T47D (cell line): ENCODE measurements at regions not wholly inside any gene's neighbourhood (a gene's known extent, or its start where the extent isn't known, plus 50 kb on each side); places are given as distances from the start of the nearest gene placed in this dataset.

Experiments
- DNase-seq, 2 experiments: peaks; one replicate each; pipeline versions ENCODE4 v3.0.0 to v3.0.0-alpha.2; 2011 to 2012; ENCODE audit warnings: low read depth in 1 of 2, low spot score in 1 of 2
- JUND ChIP-seq: IDR thresholded peaks from 2 replicates; pipeline ENCODE4 v1.6.1; 2012; ENCODE audit warnings: low read depth
- in situ Hi-C: cut with HindIII; loops from 2 replicates; pipeline ENCODE4 v1.10.0; 2016; ENCODE audit warnings: low sequenced_read_pairs, low pct_unique_long_range_greater_than_20kb

DNA sequence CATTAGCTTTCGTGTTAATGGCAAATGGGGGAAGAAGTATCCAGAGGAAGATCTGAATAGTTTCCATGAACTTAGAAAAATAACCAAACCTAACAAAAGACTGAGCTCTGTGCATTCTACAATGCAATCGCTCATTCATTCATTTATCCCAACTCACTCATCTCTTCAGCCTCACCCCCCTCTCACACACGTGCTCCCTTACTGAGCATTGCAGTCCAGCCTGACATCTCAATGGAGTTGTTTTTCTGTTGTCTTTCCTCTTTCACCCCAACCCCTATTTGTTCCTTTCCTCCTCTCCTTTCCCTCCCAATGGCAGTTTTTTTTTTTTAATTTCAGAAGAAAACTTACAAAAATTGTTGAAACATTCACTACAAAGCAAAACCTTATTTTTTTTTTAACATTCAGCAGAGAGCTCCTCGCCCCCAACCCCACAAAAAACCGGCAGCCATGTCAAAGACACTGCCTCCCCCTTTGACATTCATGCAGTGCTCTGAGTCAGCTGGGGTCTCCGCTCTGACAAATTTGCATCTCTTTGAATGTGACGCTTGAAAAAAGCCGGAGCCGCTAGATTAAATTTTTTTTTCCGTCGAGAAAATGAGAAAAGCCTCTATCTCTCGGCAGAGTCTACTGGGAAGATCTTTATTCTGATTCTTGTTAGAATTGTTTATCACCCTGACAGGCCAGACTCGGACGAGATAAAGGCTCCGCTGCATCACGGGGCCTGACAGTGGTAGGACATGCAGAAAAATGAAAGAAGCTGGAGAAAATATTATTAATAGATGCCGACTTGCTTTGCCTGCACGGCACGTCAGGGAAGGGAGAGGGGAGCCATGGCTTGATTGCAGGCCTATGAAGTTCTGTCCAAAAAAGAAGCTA, 775.6 kb downstream of the VRK1 start:
- in situ Hi-C loops, result no loop called here
- DNase-seq, result no peak
- TF ChIP-seq JUND, result no peak

DNA sequence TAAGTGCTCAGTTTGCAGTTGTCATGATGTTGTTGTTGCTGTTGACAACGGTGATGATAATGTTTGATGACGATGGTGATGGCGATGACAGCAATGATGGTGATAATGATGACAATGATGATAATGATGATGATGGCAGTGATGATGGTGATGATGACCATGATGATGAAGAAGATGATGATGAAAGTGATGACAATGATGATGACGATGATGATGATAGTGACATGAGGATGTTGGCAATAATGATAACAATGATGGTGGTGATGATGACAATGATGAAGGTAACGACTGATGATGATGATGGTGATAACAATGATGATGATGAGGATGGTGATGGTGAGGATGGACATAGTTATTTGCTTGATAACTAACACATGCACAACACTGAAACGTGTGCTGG, 778.5 kb downstream of the VRK1 start:
- in situ Hi-C loops, result no loop called here
- no peak for TF ChIP-seq JUND
- DNase-seq, result no peak

DNA sequence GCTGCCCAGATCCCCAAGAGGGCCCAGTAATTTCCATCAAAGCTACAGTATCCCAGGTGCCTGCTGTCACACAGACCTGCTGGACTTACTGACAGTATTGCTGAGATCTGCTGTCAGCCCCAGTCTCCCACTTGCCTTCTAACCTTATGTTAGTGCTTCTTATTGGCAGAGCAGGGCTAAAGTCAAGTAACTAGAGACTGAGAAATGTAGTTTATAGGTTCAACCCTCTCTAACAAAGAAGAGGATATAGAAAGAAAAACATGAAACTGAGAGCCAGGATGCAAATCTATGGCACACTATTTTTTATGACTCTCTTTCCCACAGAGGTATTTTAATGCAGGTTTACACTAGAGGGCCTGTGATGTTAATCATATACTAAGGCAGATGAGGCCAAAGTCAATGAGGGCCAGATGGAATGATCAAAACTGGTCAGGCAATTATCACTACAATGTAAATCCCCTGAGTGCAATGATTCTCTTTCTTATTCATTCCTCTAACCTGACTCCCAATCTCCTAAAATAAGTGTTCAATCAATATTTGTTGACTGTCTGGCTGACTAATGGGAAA, 781.9 kb downstream of the VRK1 start:
- no peak for TF ChIP-seq JUND
- no peak for DNase-seq
- in situ Hi-C loops, result no loop called here

DNA sequence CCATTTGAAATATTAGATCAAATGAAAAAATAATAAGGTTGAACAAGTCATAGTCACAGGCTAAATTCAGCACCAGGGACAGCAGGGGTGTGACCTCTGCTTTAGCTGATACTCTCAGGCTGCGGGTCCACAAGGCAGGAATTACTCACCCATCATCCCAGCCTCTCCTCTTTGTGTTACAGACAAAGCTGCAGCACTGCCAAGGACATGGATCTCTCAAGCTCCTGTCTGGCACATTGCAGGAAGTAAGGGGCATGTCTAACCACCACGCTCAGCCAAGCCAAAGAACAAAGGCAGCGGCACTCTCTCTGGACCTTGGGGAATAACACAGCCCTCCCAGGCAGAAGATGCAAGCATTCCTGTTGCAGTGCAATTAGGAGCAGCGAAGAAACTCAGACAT, 783.8 kb downstream of the VRK1 start:
- in situ Hi-C loops, result no loop called here
- DNase-seq, result peak in 1 of 2 experiments; percentile 9
- TF ChIP-seq JUND, result no peak

DNA sequence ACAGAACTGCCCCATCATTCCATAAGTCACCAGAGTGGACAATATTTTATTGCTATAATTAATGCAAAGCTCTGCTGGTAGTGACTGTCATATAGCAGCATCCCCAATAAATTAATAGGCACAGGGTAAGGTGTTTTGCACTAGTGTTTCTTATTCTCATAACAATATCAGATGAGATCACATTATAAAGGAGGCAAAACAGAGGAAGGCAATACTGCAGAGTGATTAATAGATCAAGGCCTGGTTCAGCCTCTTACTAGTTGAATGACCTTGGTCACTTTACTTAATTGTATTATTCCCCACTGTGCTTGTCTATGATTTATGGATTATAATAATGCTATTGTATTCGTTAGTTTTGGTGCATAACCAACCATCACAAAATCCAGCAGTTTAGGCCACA, 784.8 kb downstream of the VRK1 start:
- TF ChIP-seq JUND, result no peak
- DNase-seq, result no peak
- in situ Hi-C loops, result no loop called here

DNA sequence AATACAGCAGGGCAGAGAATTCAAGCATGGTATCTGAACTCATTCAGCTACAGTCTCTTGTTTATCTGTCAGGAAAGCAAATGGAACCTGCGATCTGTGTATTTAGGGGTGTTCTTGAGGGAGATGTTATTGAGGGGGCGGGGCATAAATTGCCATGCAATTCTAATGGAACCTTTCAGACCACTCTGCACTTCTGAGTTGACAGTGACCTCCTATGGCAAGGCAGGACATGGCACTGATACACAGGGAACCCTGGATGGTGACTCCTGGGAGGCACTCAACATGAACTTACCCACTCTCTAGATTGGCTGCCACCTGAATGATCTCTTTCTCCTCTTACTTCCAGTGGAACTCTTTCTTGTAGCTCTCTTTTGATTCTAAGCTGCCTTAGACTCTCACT, 787.3 kb downstream of the VRK1 start:
- in situ Hi-C loops, result no loop called here
- peak in 1 of 2 experiments; percentile 5 for DNase-seq
- TF ChIP-seq JUND, result no peak

DNA sequence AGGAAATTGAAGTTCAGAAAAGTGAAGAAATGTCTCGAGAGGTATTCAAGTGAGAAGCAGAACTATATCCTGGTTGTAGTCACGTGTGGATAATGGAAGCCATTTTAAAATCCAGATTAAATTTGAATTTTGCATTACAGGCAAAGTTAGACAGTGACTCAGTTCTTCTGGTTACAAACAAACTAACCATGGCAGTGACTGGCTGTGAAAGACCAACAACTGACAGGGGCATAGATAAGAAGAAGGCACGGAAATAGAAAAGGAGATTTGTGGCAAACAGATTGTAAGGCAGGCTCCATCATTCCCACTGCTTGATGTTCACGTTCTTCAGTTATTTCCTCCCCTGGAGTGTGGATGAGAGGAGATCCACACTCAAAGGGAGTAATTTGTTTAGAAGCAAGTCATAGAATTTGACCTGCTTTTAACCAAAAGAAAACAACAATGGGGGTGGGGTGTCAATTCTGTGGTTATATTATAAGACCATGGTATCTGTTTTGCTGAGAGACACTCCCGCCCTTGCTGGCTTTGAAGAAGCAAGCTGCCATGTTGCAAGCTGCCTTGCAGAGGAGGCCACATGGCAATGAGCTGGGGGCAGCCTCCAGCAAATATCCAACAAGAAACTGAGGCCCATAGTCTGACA, 795.3 kb downstream of the VRK1 start:
- in situ Hi-C loops, result no loop called here
- TF ChIP-seq JUND, result no peak
- DNase-seq, result no peak

DNA sequence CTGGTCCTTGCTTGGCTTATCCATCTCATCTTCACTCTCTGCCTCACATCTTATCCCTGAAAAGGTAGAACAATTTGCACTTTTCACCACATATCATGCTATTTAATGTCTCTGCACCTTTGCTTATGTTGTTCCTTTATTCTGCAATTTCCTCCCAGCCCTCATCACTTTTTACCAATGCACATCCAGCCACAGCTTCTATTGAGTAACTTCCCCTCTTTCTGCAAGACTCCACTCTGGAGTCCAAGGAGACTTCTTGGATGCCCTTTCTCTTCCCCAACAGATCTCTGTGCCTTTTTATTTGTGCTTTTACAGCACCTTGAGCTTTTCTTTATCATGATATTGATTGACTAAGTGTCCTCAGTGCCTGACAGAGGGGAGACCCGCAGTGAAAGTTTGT, 797.1 kb downstream of the VRK1 start:
- no peak for TF ChIP-seq JUND
- no peak for DNase-seq
- in situ Hi-C loops, result no loop called here

DNA sequence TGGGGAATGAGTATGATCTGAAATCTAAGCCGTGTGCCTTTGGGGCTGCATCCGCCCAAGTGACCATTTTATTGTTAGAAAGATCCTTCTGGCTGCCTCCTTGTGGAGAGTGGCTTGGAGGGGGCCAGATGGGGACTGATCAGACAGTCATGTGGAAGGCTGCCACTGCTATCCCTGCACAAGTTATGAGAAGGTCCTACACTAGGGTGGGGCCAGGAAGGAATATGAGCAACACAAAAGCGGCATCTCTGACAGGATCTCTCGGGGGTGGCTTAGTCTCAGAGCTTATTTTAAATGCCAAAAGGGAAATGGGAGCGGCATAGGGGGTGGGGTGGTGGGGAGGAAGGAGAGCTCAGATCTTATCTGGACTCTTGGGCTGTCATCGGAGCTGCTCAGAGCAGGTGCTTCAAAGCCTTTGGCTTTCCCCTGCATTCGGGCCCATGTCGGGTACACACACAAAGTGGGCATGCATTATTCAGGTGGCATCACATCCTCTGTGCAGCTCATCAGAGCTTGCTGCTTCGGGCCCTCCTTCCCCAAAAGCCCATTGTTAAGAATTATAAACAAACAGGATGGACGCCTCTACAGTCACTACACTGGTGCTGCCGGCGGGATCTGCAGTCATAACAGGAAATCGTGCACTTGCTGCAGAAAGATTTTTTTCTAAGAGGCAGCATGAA, 805.4 kb downstream of the VRK1 start:
- DNase-seq, result no peak
- TF ChIP-seq JUND, result no peak
- in situ Hi-C loops, result no loop called here

DNA sequence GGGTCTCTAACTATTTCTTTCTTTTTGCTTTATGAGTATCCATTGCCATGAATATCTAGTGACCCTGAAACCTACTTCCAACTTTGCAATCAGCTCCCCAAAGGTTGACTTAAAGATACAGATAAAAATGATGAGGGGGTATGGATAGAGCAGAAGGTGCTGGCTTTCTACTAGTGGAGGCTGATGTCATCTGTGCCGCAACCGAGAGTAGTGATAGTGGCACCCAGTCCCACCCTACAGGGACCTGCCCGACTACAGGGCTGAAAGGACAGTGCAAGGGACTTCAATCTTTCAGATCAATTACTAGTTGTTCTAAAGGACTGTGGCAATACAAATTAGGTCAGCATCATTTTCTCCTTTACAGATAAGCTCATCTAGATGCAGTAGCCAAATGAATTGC, 806.0 kb downstream of the VRK1 start:
- no peak for TF ChIP-seq JUND
- DNase-seq, result no peak
- in situ Hi-C loops, result no loop called here

DNA sequence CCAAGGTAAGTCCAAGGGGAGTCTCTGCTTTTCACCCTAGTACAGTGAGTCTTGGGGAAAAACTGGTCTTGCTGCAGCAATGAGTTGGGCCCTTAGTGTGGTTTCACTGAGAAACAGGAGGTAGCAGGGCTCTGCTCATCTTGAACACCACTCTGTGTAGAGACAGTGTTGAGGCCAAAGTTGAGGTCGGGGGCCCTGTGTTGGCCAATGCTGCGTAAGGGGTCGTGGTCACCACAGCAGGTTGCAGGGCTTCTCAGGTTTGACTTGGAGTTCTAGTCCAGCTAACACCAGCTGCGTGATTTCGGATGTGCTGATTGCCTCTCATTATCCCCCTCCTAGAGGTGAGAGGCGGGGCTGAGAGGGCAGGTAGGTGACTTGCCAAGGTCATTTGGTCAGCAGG, 807.5 kb downstream of the VRK1 start:
- no peak for TF ChIP-seq JUND
- DNase-seq, result no peak
- in situ Hi-C loops, result no loop called here

DNA sequence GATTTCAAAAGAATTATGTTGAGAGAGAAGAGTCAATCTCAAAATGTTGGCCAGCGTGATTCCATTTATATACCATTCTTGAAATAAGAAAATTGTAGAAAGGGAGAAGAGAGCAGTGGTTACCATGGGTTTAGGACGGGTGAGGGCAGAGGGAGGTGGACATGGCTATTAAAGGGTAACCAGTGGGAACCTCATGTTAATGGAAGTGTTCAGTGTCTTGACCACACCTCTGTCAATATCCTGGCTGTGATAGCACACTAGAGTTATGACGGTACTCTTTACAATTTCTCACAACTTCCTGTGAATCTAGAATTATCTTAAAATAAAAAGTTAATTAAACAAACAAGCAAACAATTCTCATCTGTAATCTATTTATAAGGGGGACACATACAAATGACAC, 821.2 kb downstream of the VRK1 start:
- in situ Hi-C loops, result no loop called here

DNA sequence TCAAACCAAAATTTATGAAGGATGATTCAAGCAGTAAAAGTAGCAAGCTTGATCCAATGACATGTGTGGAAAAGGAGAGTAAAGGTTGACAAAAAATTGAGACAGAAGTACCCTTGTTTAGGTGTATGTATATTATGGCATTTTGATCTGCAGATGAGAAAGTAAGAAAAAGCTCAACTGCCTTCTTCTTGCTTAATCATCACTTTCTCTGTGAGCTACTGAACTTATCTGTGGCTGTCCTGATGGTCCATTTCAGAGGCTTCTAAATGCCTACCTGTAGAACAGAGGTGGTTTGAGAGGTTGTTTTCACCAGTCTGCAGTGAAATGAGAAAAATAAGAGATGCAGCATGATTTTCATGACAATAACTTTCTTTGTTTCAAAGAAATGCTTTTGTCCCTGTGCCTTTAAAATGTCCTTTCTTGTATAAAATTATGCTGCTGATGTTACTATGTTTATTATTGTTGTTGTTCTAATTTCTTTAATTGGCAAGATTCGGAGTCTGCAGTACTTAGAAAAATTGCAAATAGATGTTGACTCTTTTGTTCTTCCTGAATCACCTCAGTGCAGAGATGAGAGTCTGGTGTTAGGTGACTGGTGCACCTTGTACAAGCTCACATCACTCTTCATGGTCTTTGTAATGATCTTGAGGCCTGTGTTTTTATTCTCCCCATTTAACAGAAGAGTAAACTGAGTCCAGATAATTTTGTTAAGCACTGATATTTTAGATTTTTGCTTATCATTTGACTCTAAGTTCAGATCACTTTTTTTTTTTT, 821.9 kb downstream of the VRK1 start:
- TF ChIP-seq JUND, result no peak
- no peak for DNase-seq
- in situ Hi-C loops, result no loop called here

More for the DNA sequence above, 821.2 kb downstream of the VRK1 start:
- TF ChIP-seq JUND, result no peak
- no peak for DNase-seq
